HCT116 (cell line): ENCODE measurements at regions not wholly inside any gene's neighbourhood (a gene's known extent, or its start where the extent isn't known, plus 50 kb on each side); places are given as distances from the start of the nearest gene placed in this dataset.

Experiments
- ATF3 ChIP-seq: IDR thresholded peaks from 2 replicates; pipeline ENCODE4 v1.6.1; 2012
- CEBPB ChIP-seq: IDR thresholded peaks from 2 replicates; pipeline ENCODE4 v1.6.1; 2012; ENCODE audit warnings: low read depth
- CTCF ChIP-seq, 3 experiments: fragments of 200-600 bp in 1 of 3; sonication (generic) in 1 of 3; IDR thresholded peaks in 2 of 3; conservative IDR thresholded peaks in 1 of 3; 2 replicates each; pipeline ENCODE4 v1.5.1; 2012 to 2017; ENCODE audit warnings: low read depth in 2 of 3, low read length in 2 of 3, antibody characterized with exemption in 1 of 3, borderline replicate concordance in 1 of 3, control low read depth in 1 of 3, mild to moderate bottlenecking in 1 of 3, mixed read lengths in 1 of 3, mixed run types in 1 of 3, moderate library complexity in 1 of 3; ENCODE audit not compliant: insufficient read depth in 1 of 3
- EZH2 ChIP-seq: fragments of 200-600 bp; sonication (generic); IDR thresholded peaks from 2 replicates; pipeline ENCODE4 v1.6.1; 2017; ENCODE audit warnings: antibody characterized with exemption, mixed run types
- FOSL1 ChIP-seq: IDR thresholded peaks from 2 replicates; pipeline ENCODE4 v1.6.1; 2012; ENCODE audit warnings: low read depth
- POLR2A ChIP-seq: IDR thresholded peaks from 2 replicates; pipeline ENCODE4 v1.7.0; 2011; ENCODE audit warnings: borderline replicate concordance; ENCODE audit not compliant: insufficient read depth, insufficient read length; ENCODE audit errors: extremely low read depth
- SRF ChIP-seq: IDR thresholded peaks from 2 replicates; pipeline ENCODE4 v1.6.1; 2012; ENCODE audit warnings: low read depth
- TCF7L2 ChIP-seq: IDR thresholded peaks from 2 replicates; pipeline ENCODE4 v1.7.0; 2011; ENCODE audit warnings: borderline replicate concordance, inconsistent platforms; ENCODE audit not compliant: insufficient read depth, insufficient read length; ENCODE audit errors: extremely low read depth
- ZNF274 ChIP-seq: fragments of 200-500 bp; sonication (Bioruptor generic); IDR thresholded peaks from 2 replicates; pipeline ENCODE4 v1.6.1; 2014; ENCODE audit warnings: mild to moderate bottlenecking, low read depth, low read length, inconsistent platforms
- TF ChIP-seq, protein P1 (sequence below): IDR thresholded peaks from 2 replicates; pipeline ENCODE4 v1.6.1; 2012; ENCODE audit warnings: low read depth

- no peak for TF ChIP-seq POLR2A
- no peak for TF ChIP-seq CTCF (IDR thresholded peaks at IDR 0.05 in 2 of 3, conservative IDR thresholded peaks at IDR 0.05 in 1 of 3; ENCODE audit: borderline replicate concordance in 1 of 3, insufficient read depth in 1 of 3, low read depth in 2 of 3, low read length in 2 of 3)
- TF ChIP-seq, protein P1, sequence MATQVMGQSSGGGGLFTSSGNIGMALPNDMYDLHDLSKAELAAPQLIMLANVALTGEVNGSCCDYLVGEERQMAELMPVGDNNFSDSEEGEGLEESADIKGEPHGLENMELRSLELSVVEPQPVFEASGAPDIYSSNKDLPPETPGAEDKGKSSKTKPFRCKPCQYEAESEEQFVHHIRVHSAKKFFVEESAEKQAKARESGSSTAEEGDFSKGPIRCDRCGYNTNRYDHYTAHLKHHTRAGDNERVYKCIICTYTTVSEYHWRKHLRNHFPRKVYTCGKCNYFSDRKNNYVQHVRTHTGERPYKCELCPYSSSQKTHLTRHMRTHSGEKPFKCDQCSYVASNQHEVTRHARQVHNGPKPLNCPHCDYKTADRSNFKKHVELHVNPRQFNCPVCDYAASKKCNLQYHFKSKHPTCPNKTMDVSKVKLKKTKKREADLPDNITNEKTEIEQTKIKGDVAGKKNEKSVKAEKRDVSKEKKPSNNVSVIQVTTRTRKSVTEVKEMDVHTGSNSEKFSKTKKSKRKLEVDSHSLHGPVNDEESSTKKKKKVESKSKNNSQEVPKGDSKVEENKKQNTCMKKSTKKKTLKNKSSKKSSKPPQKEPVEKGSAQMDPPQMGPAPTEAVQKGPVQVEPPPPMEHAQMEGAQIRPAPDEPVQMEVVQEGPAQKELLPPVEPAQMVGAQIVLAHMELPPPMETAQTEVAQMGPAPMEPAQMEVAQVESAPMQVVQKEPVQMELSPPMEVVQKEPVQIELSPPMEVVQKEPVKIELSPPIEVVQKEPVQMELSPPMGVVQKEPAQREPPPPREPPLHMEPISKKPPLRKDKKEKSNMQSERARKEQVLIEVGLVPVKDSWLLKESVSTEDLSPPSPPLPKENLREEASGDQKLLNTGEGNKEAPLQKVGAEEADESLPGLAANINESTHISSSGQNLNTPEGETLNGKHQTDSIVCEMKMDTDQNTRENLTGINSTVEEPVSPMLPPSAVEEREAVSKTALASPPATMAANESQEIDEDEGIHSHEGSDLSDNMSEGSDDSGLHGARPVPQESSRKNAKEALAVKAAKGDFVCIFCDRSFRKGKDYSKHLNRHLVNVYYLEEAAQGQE, result no peak
- TF ChIP-seq ATF3, result no peak
- no peak for TF ChIP-seq CEBPB
- no peak for TF ChIP-seq ZNF274
- TF ChIP-seq EZH2, result no peak
- TF ChIP-seq TCF7L2, result no peak
- no peak for TF ChIP-seq FOSL1
- no peak for TF ChIP-seq SRF
These were observed 97.2 kb downstream of the WTIP start for GRCh38 chr19:34578751-34579150.
